Lower leg skin (tissue), 3 donors: ENCODE measurements at regions not wholly inside any gene's neighbourhood (a gene's known extent, or its start where the extent isn't known, plus 50 kb on each side); places are given as distances from the start of the nearest gene placed in this dataset.

Source experiments
- CTCF ChIP-seq, 3 donors: fragments of 450-650 bp; IDR thresholded peaks; one replicate each; pipeline ENCODE4 v1.5.1; 2016; ENCODE audit warnings: antibody characterized with exemption in 3 of 3, mild to moderate bottlenecking in 3 of 3, moderate library complexity in 2 of 3
- POLR2A ChIP-seq, 2 donors: fragments of 450-650 bp; IDR thresholded peaks; one replicate each; pipeline ENCODE4 v1.6.1; 2016 to 2017; ENCODE audit warnings: antibody characterized with exemption in 2 of 2, mild to moderate bottlenecking in 1 of 2, moderate library complexity in 1 of 2

- TF ChIP-seq CTCF (IDR thresholded peaks at IDR 0.05) (no peak), POLR2A (IDR thresholded peaks at IDR 0.05) (no peak)
These were observed 492.4 kb upstream of the ACVR2A start for GRCh38 chr2:147352264-147353071.
